HG02884 (cell line): ENCODE measurements at regions not wholly inside any gene's neighbourhood (a gene's known extent, or its start where the extent isn't known, plus 50 kb on each side); places are given as distances from the start of the nearest gene placed in this dataset.

Source experiments
- ATAC-seq: cut with Tn5 transposase; IDR thresholded peaks from one replicate; pipeline ENCODE4 v1.9.1; 2021; ENCODE audit warnings: mild to moderate bottlenecking, moderate library complexity; ENCODE audit not compliant: unreplicated experiment

DNA sequence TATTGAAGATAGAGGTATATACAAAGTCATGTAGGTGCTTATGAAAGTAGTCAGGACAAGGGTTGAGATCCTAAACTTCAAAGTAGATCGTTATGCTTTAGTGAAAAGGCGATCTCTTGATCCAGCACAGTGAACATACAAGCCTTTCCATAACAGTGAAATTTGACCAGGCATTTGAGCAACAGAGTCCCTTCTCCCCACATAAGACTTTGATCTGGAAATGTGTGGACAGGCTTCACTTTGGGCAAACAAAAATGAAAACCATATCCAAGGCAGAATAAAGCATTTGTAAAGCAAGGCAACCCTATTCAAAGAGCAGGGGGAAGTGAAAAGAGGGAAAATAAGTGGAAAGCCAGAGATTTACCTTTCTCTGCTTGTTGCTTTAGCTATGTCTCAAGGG, 311.9 kb upstream of the SORCS1 start:
- ATAC-seq: no peak

DNA sequence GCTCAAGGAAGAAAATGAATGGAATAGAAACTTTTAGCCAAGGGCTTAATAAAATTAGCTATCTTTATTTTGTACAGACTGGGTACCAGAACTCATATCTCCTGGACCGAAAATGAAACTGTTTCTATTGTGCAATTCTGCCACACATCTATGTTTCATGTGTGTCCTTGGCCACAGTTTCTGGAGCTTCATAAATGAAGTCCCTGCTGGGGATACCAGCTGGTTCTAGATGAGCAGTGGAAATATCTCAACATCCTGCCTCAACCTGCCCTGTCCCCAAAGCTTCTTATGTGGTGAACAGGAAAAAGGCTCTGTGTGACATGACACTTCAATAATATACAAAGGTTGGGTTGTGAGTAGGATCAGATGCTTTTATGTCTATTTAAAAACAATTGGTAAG, 310.1 kb upstream of the SORCS1 start:
- no peak for ATAC-seq

DNA sequence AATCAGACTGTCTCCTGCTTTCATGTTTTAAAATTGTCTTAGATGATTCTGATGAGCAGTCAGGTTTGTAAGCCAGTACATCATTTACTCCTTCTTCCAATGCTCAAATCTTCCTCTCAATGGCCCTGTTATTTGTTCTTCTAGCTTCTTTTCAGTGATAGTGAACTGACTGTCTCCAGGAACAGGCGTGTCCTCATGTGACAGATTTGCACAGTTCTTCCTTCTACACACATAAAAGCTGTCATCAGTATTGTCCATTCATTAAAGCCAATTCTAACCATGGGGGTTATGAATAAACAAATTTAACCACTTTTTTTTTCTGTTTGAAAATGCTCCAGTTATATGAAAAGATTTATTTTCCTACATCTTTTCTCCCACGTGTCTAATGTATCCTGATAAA, 308.7 kb upstream of the SORCS1 start:
- no peak for ATAC-seq

DNA sequence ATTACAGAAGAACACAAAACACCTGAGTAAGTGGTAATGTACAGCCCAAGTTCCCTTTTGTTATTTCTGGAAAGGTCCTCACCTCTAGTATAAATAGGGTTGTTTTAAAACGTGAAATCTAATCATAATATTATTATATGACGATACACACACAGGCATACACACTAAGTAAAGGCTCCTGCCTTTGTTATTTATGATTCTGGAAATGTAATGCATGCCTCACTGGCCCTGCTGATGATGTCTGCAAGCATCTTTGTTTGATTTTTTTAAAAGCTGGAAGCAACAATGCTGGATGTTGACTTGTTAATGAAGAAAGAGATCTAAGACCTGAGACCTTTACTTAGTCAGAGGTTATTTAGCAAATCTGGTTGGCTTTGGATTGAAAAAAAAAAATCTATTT, 307.4 kb upstream of the SORCS1 start:
- no peak for ATAC-seq

DNA sequence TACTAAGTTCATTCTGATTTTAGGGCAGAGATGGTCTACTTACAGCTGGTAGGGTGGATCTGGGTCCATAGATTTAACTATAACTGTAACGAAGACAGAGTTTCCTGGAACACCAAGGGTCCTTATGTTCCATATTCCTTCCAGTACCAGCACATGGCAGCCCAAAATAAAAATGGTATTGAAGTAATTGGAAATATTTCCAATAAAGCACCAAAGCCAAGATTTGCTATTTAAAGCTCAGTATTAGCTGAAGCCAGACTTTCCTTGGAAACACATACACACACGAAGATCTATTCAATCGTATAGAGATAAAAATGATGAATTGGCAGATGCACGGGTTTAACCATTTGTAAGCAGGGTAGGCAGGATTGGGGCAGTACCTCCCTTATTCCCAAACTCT, 289.1 kb upstream of the SORCS1 start:
- ATAC-seq: no peak

DNA sequence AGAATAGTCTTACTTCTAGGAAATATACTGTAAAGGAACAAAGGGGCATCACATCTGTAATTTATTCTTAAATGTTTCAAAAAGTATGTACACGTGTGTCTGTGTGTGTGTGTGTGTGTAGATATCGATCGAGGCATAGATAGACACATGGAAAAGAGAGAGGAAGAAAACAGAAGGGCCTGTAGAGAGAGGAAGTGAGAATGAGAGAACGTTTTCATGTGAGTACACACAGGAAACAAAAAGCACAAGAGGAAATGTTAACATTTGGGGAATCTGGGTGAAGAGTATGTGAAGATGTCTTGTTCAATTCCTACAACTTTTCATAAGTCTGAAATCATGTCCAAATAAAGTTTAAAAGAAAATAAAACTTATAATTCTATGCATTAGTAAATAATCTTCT, 286.5 kb upstream of the SORCS1 start:
- ATAC-seq: no peak

DNA sequence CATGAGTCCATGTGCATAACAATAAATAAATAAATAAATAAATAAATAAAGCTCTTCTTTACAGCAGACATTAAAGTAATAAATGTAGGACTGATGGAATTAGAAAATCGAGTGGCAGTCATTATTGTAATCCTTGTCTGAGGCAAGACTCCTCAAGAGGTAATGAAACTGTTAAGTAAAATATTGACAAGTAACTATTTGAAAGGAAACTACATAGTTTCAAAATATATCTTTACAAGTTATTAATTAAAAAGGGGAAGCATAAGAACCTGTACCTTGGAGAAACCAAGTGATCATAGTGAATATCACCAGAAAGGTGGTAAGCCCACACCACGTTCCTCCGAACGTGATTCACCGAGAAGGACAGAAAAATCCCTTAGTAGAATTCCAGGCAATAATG, 285.6 kb upstream of the SORCS1 start:
- ATAC-seq: no peak

DNA sequence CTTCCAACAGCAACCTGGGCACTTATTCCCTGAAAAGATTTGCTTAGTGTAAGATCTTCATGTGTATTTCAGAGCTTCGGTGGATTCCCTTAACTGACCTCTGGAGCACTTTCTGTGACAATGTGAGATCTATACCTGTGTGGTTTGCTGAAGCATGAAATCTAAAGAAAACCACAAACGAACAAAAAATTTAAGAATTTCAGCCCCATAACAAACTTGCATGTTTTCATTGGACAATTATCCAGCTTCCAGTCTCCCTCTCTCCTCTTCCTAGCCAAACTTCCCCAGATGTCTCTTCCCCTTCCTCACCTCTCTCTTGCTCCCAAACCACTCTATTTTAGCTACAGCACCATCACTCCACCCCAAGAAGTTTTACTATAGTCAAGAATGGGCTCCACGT, 279.9 kb upstream of the SORCS1 start:
- ATAC-seq: no peak

DNA sequence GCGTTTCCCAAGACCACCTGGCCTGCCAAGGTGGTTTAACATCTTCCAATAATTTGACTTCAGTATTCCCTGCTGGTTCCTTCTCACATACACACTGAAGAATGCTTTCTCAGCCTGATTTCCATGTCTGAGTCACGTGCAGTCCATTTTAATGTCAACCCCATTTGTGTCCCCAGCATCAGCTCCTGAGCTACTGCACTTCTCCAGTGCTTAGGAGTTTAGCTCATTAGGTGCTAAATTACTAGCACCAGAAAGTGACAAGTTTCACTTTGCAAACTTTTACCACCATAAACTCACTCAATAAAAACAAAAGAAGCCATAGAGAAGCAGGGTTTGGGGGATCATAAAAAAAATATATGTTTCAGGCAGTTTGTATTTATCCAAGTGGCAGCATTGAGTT, 279.3 kb upstream of the SORCS1 start:
- ATAC-seq: no peak

DNA sequence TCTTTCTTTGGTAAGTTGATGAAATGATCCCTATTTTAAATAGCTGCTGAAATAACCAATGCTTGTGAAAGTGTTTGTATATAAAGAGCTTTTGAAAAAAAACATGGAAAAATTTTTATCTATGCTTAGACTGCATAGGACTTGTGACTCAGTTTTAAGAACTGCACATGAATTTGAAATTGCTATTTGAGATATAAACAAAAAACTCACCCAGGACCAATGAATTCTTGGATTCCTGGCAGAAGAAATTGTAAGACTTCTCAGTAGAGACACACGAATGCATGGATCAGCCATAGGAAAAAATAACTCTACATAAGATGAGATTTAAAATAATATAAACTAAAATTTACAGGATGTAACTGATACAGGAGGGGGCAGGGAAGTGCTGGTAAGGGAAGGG, 278.8 kb upstream of the SORCS1 start:
- no peak for ATAC-seq

DNA sequence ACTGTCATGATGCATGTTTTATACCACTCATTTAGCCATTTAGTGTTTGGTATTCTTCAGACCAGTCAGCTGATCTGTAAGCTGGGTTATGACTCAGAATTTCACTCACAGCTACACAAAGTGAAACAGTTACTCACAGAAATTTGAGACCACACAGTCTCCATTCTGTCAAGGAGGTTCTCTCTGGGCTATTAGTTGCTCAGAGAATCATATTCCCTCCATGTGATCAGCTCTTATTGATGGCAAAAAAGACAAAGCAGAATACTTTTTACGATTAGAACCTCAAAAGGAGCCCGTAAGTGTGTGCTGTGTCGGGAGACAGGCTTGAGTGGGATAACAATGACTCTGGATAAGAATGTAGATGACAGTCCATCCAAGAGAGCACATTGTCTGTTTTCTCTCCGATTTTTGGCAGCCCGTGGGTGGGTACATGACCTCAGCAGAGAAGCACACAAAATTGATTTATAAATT, 277.6 kb upstream of the SORCS1 start:
- peak; percentile 94 for ATAC-seq

DNA sequence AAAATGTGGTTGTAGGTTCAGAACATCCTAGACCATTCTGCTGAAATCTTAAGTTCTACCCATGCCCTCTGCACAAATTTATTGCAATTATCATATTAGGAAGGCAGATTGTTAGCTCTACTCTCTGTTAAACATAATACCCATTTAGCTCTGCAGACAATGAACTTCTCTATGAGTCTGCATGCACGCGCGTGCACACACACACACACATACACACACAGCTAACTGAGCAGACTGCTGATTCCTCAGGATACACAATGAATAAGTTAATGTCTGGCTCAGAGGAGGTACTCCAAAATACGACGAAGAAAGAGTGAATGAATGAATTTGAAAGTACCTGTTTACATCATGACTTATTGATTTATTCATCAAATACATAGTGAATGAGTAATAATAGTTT, 276.2 kb upstream of the SORCS1 start:
- no peak for ATAC-seq

DNA sequence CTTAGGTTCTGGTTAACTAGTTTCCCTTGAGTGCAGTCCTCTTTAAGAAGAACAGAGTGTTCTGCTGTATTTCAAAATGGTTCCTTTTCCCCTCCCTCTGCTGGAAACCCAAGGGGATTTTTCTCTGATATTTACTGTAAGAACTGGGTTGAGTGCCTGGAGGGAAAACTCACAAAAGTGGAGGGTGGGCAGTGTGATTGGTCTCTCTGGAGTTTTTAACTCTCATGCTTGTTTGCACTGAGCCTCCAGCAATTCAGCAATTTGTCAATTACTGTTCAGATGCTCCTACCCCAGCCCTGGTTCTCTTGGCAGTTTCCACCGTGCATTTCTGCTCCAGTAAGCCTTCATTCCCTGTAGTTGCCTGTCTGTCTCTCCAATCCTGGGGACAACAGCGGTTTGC, 273.4 kb upstream of the SORCS1 start:
- ATAC-seq: no peak

DNA sequence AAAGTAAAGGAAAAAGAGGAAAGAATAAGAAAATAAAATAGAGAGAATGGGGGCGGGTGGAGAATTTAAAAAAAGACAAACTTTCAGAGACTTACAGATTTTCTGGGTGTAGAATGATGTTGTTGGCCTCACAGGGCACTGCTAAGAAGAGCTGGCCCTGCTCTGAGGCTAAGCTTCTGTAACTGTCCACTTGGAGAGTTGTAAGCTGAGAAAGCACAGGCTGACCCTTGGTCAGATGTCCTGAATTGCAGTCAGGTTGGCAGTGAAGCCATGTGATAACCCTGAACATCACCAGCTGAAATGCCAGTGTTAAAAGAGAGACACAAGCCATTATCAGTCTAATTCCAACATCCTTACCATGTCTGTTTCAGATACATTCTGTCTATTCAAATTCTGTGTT, 272.1 kb upstream of the SORCS1 start:
- no peak for ATAC-seq

DNA sequence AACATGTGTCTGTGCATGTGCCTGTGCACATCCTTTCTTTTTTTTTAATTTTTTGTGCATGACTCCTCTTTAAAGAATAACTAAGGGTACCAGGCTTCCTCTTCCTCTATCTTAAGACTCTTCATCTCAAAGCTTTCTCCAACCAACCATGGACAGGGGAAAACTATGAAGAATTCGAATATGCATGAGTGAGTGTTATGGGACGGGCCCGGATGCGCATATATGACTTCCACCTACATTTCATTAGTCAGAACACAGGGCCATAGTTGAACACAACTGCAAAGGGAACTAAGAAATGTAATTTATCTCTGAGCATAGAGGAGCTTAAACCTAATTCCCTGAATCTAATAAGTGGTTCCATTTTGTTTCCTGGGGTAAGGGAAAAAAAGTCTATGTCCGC, 270.3 kb upstream of the SORCS1 start:
- no peak for ATAC-seq

DNA sequence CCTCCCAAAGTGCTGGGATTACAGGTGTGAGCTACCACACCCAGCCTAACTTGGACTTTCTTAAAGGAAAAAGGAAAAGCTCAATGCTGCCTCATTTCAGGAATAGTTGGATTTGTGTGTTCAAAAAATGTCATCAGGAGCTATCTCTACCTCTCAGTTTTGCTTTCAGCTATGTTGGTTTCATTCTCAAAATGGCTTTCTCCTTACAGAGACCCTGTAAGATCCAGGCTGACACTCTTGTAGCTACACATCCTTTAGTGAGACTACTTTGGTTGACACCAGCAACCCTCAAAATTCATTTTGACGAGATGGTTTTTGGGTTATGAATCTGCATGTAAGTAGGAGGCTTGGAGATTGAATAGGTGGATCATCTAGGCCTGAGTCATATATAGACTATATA, 269.7 kb upstream of the SORCS1 start:
- ATAC-seq: no peak

DNA sequence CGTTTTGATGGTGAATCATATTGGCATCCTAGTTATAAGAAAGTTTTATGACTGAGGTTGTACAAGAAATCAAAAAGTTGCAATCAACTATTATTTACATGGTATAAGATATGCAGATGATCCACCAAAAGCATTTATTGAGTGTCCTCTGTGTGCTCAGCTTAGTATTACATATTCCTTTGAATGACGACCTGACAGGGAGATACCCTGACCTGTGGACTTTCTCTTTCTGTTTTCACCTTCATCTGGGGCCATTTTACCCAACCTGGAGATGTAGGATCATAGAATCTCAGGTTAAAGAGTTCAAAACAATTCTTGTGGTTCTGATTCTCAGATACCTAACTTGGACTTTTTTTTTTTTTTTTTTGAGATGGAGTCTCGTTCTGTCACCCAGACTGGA, 269.1 kb upstream of the SORCS1 start:
- no peak for ATAC-seq

DNA sequence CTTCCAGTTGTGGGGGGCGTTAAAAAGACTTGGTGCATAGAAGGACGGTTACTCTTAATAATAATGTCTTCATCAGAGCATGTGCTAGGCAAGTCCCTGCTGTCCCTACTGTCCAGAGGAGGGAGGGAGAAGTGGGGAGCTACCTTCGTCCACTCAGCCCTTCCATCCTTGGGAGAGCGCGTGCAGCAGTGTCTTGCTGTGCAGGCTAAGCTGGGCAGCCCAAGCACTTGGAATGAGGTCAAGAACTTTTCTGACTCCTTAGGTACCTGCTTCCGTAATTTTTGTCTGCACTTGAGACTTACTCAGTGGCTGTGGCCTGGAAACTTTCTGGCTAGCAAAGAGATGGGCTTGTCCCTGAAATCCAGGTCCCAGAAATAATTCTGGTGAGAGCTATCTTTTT, 265.9 kb upstream of the SORCS1 start:
- no peak for ATAC-seq

DNA sequence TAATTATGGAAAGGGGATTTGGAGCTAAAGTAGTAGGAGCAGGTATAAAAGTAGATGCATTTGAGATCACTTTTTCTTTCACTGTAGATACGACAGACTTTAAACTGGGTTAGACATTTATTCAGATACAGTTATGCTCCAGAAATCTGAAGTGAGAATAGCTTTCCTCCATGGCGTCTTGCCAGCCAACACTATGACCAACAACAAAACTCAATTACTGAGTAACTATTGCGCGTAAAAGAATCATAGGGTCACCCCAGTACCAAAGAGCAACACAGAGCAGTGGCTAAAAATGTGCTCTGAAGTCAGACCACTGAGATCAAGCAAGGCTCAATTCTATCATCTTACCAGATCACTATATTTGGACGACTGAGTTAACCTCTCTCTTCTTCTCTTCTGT, 262.5 kb upstream of the SORCS1 start:
- ATAC-seq: no peak

DNA sequence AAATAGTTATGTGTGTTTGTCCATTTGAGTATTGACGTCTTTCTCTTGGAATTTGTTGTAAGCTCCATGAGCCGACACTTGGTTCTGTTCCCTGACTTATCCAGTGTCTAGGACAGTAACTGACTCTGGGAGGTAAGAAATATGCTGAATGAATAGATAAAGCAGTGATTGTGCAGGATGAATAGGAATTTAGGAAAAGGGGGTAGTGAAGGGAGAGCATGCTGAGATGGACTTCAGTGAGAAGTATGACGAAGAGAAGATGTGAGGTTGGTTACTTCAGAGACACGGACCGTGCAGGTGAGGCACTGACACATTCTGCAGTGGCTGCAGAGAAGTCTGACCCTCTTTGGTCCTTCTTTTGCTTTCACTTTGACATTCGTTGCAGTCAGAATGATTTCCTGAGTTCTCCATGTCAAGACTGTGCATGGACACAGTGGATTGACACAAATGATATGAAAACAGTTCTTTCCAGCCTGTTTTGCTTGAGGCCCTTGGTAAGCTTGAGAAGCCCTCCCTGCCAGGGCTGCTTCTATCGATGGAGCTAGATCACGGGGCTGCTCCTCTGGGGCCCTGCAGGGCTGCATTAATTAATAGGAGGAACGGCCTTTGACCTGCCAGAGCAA, 261.5 kb upstream of the SORCS1 start:
- no peak for ATAC-seq

DNA sequence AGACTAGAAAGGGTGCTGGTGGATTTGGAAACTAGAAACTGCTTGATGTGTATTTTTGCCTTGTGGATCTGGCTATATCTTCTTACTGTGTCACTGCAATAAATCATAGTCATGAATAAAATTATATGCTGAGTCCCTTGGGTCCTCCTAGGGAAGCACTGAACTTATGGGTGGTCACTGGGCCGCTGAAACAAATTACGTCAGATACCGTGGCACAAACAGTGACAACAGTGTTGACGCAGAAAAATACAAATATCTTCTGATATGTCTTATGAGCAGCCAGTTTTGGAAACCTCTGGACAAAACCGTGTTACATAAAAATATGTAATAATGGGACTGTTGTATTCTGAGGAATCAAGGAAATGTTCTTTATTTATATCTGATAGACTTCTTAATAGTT, 260.1 kb upstream of the SORCS1 start:
- ATAC-seq: no peak

DNA sequence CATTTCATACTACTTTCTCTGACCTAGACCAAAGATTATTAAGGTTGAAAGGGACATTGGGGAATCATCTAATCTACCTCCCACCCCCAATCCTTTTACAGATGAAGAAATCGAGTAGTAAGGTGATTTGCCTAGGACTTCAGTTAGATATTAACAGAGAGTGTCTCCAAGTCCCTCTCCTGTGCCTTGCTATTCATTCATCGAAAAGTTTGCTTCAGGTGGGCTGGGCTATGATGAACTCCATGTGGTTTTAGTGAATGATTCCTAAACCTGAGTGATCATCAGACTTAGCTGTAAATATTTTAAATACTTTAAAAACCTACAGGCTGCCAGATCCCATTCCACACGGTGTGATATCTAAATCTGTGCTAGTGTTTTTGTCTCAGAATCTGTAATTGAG, 259.4 kb upstream of the SORCS1 start:
- no peak for ATAC-seq

DNA sequence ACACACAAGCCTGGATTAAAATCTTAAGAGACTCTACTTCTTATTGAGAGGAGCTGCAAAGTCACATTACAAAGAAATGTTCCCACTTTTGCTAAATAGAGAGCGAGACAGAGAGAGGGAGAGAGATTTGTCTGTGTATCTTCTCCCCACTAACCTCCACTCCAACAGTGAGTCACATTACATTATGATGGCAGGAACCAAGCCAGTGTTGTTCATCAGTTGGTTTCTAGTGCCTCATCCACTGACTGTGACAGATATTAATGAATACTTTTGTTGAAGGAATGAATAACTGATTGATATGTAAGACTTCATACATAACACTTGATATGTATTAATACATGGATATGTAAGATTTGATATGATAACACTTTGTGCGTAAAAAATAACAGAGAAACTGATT, 258.2 kb upstream of the SORCS1 start:
- no peak for ATAC-seq

DNA sequence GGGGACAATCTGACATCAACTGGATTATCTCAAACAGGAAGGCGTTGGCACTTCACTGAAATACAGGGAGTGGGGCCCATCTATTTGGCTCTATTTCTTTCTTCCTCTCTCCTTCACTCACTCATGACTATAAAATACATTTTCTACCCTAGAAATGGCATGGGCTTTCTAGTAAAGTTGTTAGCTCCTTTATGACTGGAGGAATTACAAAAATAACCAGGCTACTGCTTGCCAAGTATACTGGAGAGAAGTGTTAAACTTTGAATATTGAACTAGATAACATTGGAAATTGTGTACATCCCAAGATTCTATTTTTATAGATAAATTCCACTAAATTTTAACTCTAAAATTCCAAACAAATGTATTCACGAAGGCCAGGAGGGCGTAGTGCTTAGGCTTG, 255.7 kb upstream of the SORCS1 start:
- no peak for ATAC-seq
